Prostate gland (tissue), 2 donors: ENCODE measurements at regions not wholly inside any gene's neighbourhood (a gene's known extent, or its start where the extent isn't known, plus 50 kb on each side); places are given as distances from the start of the nearest gene placed in this dataset.

ENCODE experiments used
- POLR2A ChIP-seq: fragments of 450-650 bp; IDR thresholded peaks from one replicate; pipeline ENCODE4 v1.6.1; 2016; ENCODE audit warnings: antibody characterized with exemption, mild to moderate bottlenecking
- POLR2AphosphoS5 ChIP-seq: sonication (generic); formaldehyde crosslinking; IDR thresholded peaks from one replicate; pipeline ENCODE4 v1.6.1; 2017; ENCODE audit warnings: antibody characterized with exemption
- TF ChIP-seq, protein P1 (sequence below), 4 experiments: fragments of 200-600 bp in 2 of 4; fragments of 450-650 bp in 2 of 4; sonication (generic) in 2 of 4; IDR thresholded peaks; 1 replicate in 3 of 4; 2 replicates in 1 of 4; pipeline ENCODE4 v1.5.1; 2016 to 2019; ENCODE audit warnings: antibody characterized with exemption in 4 of 4, mild to moderate bottlenecking in 2 of 4, moderate library complexity in 2 of 4

DNA sequence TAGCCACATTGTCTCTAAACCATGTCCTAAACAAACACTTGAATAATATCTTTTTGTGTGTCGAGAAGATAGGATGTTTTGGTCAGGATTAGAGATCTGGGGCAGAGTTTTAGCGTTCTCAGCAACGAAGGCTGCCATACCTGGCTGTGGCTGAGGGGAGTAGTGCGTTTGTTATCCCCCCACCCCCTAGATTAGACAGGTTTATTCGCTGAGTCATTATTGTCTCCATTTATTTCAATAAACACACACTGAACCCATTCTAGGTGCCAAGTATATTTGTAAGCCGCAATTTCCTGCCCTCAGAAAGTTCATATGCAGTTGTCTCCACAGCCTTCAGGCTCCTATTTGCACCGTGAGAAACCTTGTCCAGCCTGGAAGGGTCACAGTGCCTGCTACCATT is 1684.8 kb upstream of the TENM3 start:
- TF ChIP-seq POLR2AphosphoS5 (no peak), POLR2A (no peak)
- TF ChIP-seq, protein P1, sequence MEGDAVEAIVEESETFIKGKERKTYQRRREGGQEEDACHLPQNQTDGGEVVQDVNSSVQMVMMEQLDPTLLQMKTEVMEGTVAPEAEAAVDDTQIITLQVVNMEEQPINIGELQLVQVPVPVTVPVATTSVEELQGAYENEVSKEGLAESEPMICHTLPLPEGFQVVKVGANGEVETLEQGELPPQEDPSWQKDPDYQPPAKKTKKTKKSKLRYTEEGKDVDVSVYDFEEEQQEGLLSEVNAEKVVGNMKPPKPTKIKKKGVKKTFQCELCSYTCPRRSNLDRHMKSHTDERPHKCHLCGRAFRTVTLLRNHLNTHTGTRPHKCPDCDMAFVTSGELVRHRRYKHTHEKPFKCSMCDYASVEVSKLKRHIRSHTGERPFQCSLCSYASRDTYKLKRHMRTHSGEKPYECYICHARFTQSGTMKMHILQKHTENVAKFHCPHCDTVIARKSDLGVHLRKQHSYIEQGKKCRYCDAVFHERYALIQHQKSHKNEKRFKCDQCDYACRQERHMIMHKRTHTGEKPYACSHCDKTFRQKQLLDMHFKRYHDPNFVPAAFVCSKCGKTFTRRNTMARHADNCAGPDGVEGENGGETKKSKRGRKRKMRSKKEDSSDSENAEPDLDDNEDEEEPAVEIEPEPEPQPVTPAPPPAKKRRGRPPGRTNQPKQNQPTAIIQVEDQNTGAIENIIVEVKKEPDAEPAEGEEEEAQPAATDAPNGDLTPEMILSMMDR (IDR thresholded peaks at IDR 0.05) = no peak
